ENCODE measurements at regions not wholly inside any gene's neighbourhood (a gene's known extent, or its start where the extent isn't known, plus 50 kb on each side); places are given as distances from the start of the nearest gene placed in this dataset.
"Not testable (repeated sequence)": the region's sequence is repeated elsewhere in the genome, so short reads cannot be mapped to it uniquely, and the experiment has no call there.

DNA sequence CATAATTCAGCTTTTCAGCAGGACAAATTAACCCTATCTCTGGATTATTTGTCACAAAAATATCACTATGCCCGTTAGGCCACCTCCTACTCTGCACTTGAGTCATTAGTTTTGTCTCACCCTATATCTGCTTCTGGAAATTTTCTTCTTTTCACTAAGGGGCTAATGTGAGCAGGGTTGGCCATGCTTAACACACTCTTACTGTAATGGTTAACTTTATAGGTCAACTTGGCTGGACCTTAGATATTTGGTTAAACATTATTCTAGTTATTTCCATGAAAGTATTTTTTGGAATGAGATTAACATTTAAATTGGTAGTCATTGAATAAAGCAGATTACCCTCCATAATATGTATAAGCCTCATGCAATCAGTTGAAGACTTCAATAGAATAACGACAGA is 394.6 kb upstream of the PTCHD4 start:
- no peak for DNase-seq

DNA sequence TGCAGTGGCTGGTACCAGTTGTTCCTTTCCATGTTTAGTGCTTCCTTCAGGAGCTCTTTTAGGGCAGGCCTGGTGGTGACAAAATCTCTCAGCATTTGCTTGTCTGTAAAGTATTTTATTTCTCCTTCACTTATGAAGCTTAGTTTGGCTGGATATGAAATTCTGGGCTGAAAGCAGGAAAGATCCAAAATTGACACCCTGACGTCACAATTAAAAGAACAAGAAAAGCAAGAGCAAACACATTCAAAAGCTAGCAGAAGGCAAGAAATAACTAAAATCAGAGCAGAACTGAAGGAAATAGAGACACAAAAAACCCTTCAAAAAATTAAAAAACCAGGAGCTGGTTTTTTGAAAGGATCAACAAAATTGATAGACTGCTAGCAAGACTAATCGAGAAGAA is 382.4 kb upstream of the PTCHD4 start:
- not testable (repeated sequence) for DNase-seq

DNA sequence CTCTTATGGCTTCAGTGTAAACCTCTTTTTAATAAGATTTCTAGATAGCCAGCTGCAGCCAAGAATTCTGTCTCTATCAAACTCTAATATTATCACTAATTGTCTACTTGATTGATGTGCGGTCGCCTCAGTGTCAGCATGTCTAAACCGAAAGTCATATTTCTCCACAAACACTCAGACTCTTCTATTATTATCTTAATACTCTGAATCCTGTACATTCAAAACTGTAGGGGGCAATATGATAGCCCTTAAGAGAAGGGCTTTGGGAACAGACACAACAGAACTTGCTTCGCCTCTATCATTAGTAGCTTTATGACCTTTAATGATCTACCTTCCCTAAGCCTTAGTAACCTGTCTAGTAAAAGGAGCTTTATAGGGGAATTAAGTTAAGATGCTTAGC is 379.7 kb upstream of the PTCHD4 start:
- DNase-seq: no peak

DNA sequence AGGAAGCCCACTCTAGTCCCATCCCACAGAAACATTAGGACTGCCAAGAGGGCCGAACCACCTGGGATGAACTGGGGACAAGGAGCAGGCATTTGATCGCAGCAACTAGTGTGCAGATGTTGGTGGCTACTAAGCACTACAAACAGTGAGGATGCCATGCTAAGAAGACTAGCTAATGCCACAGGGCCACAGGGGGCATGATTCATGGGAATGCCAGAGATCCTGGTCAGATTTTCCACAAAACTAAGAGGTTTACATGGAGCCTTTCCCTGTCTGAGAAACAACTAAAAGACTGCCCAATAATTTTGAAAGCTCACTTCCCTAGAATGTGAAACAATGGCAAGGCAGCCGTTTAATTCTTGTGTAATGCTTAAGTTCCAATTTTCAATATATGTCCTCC is 375.9 kb upstream of the PTCHD4 start:
- DNase-seq: no peak

DNA sequence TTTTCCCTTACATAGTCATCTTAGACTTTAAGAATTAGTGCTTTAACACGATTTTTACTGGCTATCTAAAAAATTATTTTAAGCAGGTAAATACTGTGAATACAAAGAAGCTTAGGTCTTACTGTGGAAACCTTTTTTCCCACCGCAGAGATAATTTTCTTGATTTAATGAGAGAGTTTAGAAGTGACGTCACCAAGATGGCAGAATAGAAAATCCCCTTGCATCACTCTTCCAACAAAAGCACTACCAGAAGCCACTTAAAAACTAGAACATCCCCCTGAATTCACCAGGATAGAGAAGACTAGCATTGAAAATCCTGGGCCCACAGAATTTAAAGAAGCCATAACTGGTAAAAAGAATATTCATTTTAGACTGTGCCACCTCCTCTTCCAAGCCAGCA is 375.4 kb upstream of the PTCHD4 start:
- no peak for DNase-seq

DNA sequence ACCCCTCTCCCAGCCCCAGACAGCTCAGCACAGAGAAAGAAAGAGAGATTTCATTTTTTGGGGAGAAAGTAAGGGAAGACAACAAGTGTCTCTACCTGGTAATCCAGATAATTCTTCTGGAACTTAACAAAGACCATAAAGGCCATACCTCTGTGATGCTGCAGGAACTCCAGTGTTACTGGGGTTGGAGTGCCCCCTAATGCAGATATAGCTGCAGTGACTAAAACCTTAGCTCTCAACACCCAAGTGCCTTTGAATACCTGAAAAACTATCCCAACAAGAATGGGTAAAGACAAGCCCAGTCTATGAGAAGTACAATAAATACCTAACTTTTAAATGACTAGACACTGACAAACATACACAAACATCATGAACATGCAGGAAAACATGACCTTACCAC is 365.3 kb upstream of the PTCHD4 start:
- no peak for DNase-seq

DNA sequence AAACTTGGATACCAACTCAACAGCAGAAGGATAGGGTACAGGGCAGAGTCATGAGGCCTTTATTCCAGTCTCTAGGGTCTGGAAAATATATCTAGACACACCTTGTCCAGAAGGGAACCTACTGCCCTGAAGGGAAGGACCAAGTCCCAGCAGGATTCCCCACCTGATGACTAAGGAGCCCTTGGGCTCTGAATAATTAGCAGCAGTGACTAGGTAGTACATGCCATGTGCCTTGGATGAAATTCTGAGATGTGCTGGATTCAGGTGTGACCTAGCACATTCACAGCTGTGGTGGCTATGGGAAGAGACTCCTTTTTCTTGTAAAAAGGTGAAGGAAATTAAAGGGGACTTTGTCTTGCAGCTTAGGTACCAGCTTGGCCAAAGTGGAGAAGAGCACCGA is 364.3 kb upstream of the PTCHD4 start:
- no peak for DNase-seq

DNA sequence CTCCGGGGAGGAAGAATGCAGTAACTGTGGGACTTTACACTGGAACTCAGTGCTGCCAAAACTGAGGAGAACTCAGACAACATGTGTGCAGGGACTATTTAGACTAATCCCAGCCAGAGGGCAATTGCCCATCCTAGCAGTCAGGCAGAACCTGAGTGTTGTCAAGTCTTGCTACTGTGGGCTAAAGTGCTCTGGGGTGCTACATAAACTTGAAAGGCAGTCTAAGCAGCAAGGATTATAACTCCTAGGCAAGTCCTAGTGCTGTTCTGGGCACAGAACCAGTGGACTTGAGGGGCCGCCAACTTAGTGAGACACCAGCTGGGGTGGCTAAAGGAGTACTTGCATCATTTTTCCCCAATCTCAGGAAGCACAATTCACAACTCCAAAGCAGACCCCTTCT is 363.8 kb upstream of the PTCHD4 start:
- DNase-seq: no peak

DNA sequence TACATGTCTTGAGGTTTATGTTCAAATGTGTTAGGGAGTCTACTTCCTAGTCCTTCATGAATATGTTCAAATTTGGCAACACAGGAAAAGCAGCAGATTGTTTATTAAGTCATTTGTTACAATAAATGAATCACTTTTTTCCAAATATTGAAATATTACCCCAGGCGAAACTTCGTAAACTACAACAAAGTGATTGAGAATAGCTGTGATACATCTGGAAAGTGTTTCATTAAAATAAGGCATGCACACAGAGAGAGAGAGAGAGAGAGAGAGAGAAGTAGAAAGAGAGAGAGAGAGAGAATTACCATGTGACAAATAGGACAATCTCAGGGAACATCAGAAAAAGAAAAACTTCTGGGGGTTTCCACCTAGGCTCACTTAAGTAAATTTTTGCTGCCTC is 363.1 kb upstream of the PTCHD4 start:
- DNase-seq: no peak

DNA sequence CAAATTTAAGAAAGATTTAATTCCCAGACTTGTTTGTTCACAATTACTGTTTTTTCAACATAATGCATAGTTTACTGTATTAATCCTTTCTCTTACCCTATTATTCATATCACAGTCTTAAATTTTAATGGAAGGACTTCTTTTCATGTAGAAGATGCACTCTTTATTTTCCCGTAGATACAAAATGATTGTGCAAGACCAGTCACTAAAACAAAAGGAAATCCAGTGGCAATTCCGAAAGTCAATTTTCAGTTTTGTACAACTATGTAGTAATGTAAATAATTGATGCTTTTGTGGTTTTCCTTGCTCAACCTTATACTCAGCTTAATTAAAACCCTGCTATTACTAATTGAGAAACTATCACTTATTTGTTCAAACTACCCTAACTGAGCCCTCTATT is 361.5 kb upstream of the PTCHD4 start:
- no peak for DNase-seq

DNA sequence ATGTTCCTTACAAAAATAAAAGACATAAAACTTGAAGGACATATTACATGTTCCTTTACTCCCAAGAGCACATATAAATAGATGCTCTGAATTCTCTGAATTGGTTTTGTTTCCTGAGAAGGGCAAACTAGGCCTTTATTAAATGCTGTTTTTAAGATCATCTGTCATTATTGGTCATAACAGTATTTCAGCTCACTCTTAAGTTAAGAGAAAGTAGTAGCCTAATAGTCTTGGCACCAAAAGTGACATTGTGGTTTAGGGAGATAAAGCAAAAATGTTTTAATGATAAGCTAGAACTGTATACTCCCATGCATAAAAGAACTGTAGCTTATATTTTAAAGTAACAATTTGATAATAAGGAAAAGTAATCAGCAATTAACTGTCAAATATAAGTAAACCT is 361.1 kb upstream of the PTCHD4 start:
- DNase-seq: no peak

DNA sequence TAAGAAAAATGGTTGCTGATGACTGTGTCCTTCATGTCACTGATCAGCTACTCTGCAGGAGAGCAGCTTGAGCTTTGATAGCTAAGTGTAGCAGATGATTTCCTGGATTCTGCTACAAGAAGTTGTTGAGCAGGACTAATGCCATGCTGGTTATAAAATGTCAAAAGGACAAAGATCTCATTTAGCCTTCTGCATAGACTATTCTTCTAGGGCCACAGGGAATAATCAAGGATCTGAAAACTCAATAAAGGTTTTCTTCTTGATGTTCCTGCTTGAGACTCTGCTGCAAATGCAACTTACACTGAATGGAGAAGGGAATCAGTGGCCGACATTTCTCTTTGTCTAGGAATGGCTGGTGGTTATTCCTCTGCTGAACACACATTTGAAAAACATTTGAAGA is 360.3 kb upstream of the PTCHD4 start:
- DNase-seq: no peak

DNA sequence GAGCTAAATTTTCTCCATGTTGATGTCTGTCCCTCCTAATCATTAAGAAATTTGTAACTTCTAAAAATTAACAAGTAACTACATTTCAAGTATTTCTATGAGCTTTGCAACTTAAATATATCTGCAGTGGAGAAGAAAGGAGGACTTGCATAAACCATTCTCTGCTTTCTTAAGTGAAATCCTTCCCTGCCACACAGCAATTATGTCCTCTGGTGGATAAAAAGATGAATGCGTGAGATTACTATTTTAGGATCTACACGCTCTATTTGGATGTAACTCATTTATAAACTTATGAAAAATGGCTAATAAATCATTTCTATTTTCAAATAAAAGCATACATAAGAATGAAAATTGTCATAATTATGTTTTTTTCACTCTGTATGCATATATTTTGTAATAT is 338.0 kb upstream of the PTCHD4 start:
- DNase-seq: no peak

DNA sequence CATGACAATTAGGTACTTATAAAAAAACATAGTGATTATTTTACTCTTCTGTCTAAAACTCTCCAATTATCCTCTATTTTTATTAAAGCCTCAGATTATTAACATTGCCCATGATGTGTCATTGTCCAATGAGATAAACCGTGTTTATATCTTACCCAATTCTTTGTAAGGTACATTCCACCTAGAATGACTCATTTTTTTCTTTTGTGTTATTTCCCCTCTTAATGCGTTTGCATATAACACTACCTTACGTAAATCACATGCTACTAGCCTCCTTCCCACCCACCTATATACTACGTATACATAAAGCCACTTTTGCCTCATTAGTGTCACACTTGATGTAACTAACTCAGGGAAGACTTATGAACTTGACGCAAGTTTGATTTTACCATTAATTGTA is 336.3 kb upstream of the PTCHD4 start:
- no peak for DNase-seq

DNA sequence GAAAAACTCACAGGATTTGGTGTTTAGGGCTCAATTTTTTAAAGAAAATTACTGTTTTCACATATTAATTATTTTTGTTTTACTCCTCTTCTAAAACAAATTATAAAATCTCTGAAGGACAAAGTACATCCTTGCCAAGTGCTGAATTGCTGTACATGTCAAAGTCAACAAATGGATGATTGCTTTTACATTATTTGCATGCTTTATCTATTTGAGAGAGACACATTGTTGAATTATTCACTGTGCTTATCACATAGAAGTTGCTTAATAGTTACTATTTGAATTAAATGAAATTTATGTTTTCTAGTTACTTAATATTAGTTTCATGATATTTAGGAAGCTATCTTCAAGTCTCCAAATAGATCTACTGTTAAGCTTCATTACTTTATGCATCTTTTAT is 318.6 kb upstream of the PTCHD4 start:
- DNase-seq: no peak

DNA sequence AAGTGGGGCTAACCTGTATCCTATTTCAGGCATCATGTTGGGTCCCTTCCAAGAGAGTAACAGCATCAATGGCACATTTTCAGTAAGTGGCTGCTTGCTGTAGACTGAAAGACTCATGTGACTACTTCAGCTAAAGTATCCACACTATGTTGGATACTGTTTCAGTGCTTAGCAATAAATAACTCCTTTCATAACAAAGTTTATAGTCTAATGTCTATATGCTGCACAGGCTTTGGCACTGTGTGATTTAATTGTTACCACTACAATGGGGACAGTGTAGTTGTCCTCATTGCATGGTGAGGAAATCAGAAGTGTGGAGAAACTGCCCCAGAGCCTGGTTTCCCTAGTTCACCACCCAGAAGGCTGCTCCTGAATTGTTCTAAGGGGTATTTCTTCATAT is 318.0 kb upstream of the PTCHD4 start:
- no peak for DNase-seq

DNA sequence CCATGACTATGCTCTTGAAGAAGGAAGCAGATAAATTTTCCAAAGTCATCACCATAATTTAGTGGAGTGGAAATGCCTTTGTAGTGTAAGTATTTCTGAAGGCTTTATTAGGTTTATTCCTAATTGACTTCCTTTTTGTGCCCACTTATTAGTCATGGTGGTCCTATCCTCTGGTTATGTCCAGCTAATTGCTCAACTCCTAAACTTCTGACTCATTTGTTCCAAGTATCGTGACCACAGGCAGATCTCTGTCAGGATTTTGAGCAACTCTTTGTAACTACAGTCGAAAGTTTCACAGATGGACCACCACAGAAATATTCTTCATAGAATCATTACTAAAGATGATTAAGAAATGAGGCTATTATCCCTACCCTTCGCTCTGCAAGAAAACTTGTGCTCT is 315.6 kb upstream of the PTCHD4 start:
- no peak for DNase-seq

DNA sequence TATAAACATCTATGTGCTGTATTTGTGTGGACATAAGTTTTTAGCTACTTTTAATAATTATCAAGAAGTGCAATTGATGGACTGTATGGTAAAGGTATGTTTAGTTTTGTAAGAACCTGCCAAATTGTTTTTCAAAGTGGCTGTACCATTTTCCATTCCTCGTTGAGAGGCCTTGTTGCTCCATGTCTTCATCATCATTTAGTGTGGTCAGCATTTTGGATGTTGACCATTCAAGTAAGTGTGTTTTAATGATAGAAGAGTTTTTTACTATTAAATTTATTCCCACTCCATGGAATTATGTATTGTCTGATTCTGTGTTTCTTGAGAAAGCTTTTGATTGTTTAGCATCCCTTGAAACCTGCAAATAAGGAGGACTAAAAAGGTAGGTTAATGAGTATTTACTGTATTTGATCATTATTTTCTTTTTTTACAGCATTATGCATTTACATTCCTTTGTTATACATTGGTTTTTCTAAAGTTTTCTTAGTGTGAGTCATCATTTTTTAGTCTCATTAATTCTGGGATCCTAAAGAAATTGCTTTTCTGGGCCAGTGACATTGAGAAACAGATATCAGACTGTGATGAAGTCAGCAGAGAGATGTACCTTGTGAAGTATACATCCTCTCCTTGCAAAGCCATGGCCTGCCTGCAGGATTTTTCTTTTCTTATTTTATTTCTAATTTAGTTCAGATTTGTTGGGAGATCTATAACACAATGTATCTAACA is 312.8 kb upstream of the PTCHD4 start:
- DNase-seq: no peak

DNA sequence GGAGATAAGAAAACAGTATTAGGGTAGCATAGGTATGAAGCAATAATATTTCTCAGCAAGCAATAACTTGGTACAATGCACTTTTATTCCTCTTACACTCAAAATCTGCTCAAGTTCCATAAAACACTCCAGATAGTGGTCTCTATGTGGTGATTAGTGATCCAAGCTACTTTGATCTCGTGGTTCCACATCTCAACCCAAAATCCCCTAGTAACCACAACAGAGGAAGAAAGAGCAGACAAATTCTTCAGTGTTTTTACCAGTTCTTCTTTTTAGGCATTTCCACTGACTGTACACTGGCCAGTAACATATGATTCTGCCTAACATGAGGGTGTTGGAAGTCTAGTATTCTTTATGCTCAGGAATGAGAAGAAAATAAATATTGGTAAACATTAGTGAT is 309.0 kb upstream of the PTCHD4 start:
- no peak for DNase-seq

DNA sequence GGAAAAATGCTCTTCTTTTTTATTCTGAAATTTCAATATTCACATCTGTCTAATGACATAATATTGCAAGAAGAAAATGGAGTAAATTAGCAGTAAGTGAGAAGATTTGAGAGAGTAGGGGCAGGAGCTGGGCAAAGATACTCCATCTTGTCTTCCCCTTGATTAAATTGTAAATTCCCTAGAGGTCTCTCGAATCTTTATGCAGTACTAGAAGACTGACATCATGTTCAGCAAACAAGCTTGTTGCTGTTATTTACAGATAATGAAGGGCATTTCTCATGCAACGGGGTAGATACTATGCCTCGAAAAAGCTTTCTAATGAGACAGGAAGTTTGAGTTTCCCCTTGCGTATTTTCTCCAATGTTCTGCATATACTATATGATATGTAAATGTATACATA is 306.9 kb upstream of the PTCHD4 start:
- no peak for DNase-seq

DNA sequence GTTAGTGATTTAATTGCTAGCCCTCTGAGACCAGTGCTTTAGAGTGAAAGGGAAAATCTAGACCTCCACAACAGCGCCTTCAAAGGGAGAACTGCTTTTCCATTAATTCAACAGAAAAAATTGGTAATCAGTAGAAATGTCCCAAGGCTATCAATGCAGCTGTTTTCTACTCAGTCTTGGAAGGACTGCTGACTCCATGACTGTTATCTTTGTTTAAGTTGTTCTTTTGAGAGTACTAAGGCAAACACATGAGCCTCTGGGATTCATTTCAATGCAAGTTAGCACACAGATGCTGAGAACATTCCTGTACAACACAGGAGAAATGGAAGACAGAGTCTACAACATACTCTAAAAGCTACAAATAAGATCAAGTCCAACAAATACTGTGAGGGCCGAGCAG is 301.7 kb upstream of the PTCHD4 start:
- DNase-seq: no peak

DNA sequence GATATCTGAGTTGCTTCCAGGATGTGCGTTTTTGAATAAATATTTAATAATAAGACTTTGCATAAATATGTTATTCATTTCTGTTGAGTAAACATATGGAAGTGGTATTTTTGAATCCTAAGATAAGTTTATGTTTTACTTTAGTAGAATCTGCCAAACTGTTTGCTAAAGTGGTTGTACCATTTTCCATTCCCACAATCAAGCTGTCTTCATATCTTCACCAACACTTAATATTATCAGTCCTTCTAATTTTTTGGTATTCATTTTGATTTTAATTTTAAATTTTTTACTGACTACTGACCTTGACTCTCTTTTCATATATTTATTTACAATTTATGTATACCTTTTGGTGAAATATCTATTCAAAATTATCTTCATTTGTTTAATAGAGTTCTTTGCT is 293.9 kb upstream of the PTCHD4 start:
- no peak for DNase-seq

DNA sequence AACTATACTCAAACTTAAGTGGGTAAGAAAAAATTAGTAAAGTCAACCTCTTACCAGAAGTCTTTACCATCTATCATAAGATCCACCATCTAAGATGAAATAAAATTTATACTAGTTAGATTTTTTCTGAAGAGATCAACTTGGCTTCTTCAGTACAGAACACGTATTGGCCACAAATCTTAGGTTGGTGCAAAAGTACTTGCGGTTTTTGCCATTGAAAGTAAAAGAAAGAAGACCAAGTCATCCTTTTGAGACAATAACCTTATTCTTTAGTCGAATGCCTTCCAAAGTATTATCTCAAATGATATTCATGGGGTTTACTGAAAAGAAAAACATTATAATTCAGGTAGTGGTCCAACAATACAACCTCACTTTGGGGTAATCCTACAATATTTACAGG is 292.6 kb upstream of the PTCHD4 start:
- DNase-seq: no peak

DNA sequence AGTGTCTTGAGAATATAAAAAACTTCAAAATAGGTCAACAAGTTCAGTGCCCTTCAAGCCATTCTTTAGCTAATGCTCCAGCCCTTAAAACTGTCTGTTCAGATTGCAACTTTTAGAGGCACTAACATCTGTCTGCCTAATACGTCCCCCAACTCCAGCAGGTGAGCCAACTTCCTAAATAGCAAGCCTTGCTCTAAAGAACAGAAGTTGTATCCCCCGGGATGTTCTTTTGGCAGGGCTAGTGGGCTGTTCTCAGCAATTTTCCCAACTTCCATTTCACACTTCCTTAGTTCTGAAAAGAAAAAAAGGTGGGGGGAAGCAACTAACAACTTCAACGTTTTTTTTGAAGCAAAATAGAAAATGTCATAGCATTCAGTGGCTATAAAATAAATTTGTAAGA is 290.0 kb upstream of the PTCHD4 start:
- DNase-seq: no peak

DNA sequence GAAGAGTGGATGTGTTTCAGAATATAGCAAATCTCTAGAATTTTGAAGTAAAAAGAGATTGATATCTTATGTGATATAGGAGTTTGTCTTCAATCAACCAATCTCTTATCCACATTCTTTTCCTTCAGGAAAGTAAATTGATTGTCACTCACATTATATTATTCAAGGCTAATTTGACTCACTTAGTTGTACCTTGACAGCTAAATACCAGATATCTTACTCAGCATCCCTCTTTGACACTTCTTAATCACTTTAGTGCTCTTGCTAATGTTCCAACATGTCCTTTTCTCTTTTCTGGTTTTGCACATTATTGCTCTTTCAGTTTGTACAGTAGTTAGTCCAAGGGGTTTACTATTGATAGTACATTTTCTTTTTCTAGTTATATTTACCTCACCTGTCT is 286.9 kb upstream of the PTCHD4 start:
- no peak for DNase-seq

Data from right kidney (tissue), 1 donor.